ENCODE measurements at regions not wholly inside any gene's neighbourhood (a gene's known extent, or its start where the extent isn't known, plus 50 kb on each side); places are given as distances from the start of the nearest gene placed in this dataset.

GRCh38 chr4:3656416-3657356 is 109.5 kb upstream of the ADRA2C start:
- TF ChIP-seq EZH2phosphoT487 (IDR thresholded peaks at IDR 0.05; ENCODE audit: low read length) (no peak), CTCF (IDR thresholded peaks at IDR 0.05; ENCODE audit: low read length) (no peak), EZH2 (optimal IDR thresholded peaks at IDR 0.05; ENCODE audit: low read depth, low read length) (no peak)
